ENCODE measurements at regions not wholly inside any gene's neighbourhood (a gene's known extent, or its start where the extent isn't known, plus 50 kb on each side); places are given as distances from the start of the nearest gene placed in this dataset.

DNA sequence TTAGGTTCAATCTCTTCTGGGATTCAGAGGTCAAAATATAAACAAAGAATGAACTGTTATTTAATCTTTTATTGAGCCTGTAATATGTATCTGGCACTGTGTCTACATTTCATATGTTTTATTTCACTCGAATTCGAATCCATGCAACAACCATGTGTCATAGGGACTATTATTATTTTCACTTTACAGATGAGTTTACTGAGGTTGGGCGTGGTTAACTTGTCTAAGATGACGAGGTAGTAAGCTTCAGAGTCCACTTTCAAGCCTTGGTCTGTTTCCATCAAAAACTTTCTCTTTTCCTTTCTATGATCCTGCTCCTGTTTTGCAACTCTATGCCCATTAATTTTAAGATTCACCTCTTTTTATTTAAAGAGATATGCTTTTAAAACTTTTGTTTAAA lies 55.2 kb upstream of the DMAC1 start:
- no peaks in the 10 kb centered on the region for H3K27me3 ChIP-seq (ENCODE audit: insufficient read depth, low read depth, severe bottlenecking)
- H3K36me3 ChIP-seq: no peaks in the 10 kb centered on the region
- H3K9me3 ChIP-seq (ENCODE audit: severe bottlenecking): no peaks in the 10 kb centered on the region
- TF ChIP-seq, protein P1, sequence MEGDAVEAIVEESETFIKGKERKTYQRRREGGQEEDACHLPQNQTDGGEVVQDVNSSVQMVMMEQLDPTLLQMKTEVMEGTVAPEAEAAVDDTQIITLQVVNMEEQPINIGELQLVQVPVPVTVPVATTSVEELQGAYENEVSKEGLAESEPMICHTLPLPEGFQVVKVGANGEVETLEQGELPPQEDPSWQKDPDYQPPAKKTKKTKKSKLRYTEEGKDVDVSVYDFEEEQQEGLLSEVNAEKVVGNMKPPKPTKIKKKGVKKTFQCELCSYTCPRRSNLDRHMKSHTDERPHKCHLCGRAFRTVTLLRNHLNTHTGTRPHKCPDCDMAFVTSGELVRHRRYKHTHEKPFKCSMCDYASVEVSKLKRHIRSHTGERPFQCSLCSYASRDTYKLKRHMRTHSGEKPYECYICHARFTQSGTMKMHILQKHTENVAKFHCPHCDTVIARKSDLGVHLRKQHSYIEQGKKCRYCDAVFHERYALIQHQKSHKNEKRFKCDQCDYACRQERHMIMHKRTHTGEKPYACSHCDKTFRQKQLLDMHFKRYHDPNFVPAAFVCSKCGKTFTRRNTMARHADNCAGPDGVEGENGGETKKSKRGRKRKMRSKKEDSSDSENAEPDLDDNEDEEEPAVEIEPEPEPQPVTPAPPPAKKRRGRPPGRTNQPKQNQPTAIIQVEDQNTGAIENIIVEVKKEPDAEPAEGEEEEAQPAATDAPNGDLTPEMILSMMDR (IDR thresholded peaks at IDR 0.05; ENCODE audit: low read depth, low read length): no peak
- DNase-seq: no peak
- H3K4me3 ChIP-seq (ENCODE audit: low read depth, low read length): no peak overlapping the region
- no peak overlapping the region for H3K27ac ChIP-seq
